ENCODE measurements at regions not wholly inside any gene's neighbourhood (a gene's known extent, or its start where the extent isn't known, plus 50 kb on each side); places are given as distances from the start of the nearest gene placed in this dataset.
"Not testable (repeated sequence)": the region's sequence is repeated elsewhere in the genome, so short reads cannot be mapped to it uniquely, and the experiment has no call there.

GRCh38 chr2:59761966-59762365 is 791.5 kb downstream of the BCL11A start:
- no peak overlapping the region for H3K4me3 ChIP-seq
- TF ChIP-seq CTCF (IDR thresholded peaks at IDR 0.05), result no peak
- no peaks in the 10 kb centered on the region for H3K36me3 ChIP-seq
- no peaks in the 10 kb centered on the region for H3K27me3 ChIP-seq
- H3K9me3 ChIP-seq, result no peaks in the 10 kb centered on the region
- no peak for DNase-seq
- H3K27ac ChIP-seq, result no peak overlapping the region
- no peaks in the 10 kb centered on the region for H3K4me1 ChIP-seq
- no peak overlapping the region for H3K9ac ChIP-seq (ENCODE audit: low read depth in 2 of 2, low read length in 2 of 2)
- intact Hi-C loops (cut with DNase I), result no loop called here

- intact Hi-C loops (cut with DNase I), result no loop called here
- no peak for TF ChIP-seq CTCF (IDR thresholded peaks at IDR 0.05)
- Histone ChIP-seq H3K36me3 (no peaks in the 10 kb centered on the region), H3K9ac (ENCODE audit: low read depth in 2 of 2, low read length in 2 of 2) (no peak overlapping the region), H3K4me1 (no peaks in the 10 kb centered on the region), H3K4me3 (no peak overlapping the region), H3K9me3 (no peaks in the 10 kb centered on the region), H3K27me3 (no peaks in the 10 kb centered on the region), H3K27ac (no peak overlapping the region)
- DNase-seq, result no peak
These were observed 797.3 kb downstream of the BCL11A start for GRCh38 chr2:59756150-59756549.

DNA sequence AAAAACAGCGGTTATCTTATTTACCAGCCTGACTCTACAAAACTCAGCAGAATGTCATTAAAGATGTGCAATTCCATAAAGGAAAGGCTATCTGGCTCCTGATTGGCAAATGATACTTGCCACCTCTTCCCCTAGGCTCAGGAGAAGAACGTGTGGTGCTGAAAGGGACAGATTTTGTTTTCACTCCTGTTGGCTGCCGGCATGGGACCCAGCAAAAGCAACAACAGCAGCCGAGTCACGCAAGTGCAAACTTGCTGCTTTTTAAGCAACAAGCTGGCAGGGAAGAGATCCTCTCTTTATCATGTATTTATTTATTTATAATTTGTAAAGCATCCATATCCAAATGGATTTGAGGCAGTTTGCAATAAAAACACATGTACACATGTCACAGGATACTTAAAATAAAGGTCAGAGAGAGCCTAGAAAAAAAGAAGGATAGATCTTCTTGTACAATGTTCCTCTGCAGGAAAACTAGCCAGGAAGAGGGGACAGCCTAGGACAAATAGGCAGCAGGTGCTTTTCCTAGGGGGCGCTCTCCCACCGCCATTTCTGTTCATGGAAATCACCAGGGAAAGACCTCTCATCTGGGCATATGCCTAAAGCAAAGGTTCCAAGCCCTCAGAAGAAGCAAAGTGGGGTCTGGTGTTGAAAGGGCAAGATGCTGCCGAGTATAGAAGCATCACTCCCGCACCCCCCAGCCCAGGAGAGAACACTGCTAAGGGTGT is 799.3 kb downstream of the BCL11A start:
- Histone ChIP-seq H3K9me3 (no peaks in the 10 kb centered on the region), H3K4me3 (no peak overlapping the region), H3K36me3 (no peaks in the 10 kb centered on the region), H3K4me1 (no peaks in the 10 kb centered on the region), H3K9ac (ENCODE audit: low read depth in 2 of 2, low read length in 2 of 2) (no peak overlapping the region), H3K27me3 (no peaks in the 10 kb centered on the region), H3K27ac (no peak overlapping the region)
- intact Hi-C loops (cut with DNase I), result no loop called here
- TF ChIP-seq CTCF (IDR thresholded peaks at IDR 0.05), result no peak
- no peak for DNase-seq

- intact Hi-C loops (cut with DNase I), result no loop called here
- Histone ChIP-seq H3K27me3 (no peaks in the 10 kb centered on the region), H3K9ac (ENCODE audit: low read depth in 2 of 2, low read length in 2 of 2) (no peak overlapping the region), H3K4me3 (no peak overlapping the region), H3K36me3 (no peaks in the 10 kb centered on the region), H3K27ac (no peak overlapping the region), H3K4me1 (no peaks in the 10 kb centered on the region), H3K9me3 (no peaks in the 10 kb centered on the region)
- no peak for DNase-seq
- no peak for TF ChIP-seq CTCF (IDR thresholded peaks at IDR 0.05)
These were observed 800.9 kb downstream of the BCL11A start for GRCh38 chr2:59752512-59752911.

- TF ChIP-seq CTCF (IDR thresholded peaks at IDR 0.05), result no peak
- no peak overlapping the region for H3K27ac ChIP-seq
- intact Hi-C loops (cut with DNase I), result no loop called here
These were observed 801.4 kb downstream of the BCL11A start for GRCh38 chr2:59752071-59752470.

DNA sequence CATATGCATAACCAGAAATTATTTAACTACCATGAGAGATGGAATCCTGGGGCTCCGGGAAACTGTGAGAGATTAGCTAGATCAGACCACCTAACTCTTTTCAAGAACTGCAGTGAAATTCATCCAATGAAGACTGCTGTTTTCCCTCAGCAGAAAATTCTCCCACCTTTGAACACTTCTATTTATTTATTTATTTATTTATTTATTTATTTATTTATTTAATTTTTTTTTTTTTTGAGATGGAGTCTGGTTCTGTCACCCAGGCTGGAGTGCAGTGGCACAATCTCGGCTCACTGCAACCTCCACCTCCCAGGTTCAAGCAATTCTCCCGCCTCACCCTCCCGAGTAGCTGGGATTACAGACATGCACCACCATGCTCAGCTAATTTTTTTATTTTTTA is 802.2 kb downstream of the BCL11A start:
- intact Hi-C loops (cut with DNase I); H3K4me3 ChIP-seq; H3K27ac ChIP-seq; H3K9me3 ChIP-seq; H3K4me1 ChIP-seq; H3K36me3 ChIP-seq; H3K9ac ChIP-seq (ENCODE audit: low read depth in 2 of 2, low read length in 2 of 2); DNase-seq; H3K27me3 ChIP-seq: not testable (repeated sequence)

More at GRCh38 chr2:59752071-59752470, 801.4 kb downstream of the BCL11A start:
- Histone ChIP-seq H3K36me3 (no peaks in the 10 kb centered on the region), H3K9ac (ENCODE audit: low read depth in 2 of 2, low read length in 2 of 2) (no peak overlapping the region), H3K9me3 (no peaks in the 10 kb centered on the region), H3K4me1 (no peaks in the 10 kb centered on the region), H3K27me3 (no peaks in the 10 kb centered on the region), H3K4me3 (no peak overlapping the region)
- DNase-seq, result no peak
